NT2/D1 (cell line): ENCODE measurements at regions not wholly inside any gene's neighbourhood (a gene's known extent, or its start where the extent isn't known, plus 50 kb on each side); places are given as distances from the start of the nearest gene placed in this dataset.

Experiments used
- YY1 ChIP-seq: IDR thresholded peaks from 2 replicates; pipeline ENCODE4 v1.6.1; 2011; ENCODE audit not compliant: insufficient read length, insufficient read depth
- ZNF274 ChIP-seq: IDR thresholded peaks from 2 replicates; pipeline ENCODE4 v1.6.1; 2011; ENCODE audit warnings: mild to moderate bottlenecking, low read depth, low read length

- TF ChIP-seq YY1 (no peak), ZNF274 (no peak)
Measured at GRCh38 chr4:83660578-83660977, 124.7 kb downstream of the GPAT3 start.
